ENCODE measurements at regions not wholly inside any gene's neighbourhood (a gene's known extent, or its start where the extent isn't known, plus 50 kb on each side); places are given as distances from the start of the nearest gene placed in this dataset.

GRCh38 chr3:117874904-117875874, 1159.5 kb downstream of the IGSF11 start:
- no peak for DNase-seq

- DNase-seq, result no peak
These were observed 1158.8 kb downstream of the IGSF11 start for GRCh38 chr3:117875887-117876286.

DNA sequence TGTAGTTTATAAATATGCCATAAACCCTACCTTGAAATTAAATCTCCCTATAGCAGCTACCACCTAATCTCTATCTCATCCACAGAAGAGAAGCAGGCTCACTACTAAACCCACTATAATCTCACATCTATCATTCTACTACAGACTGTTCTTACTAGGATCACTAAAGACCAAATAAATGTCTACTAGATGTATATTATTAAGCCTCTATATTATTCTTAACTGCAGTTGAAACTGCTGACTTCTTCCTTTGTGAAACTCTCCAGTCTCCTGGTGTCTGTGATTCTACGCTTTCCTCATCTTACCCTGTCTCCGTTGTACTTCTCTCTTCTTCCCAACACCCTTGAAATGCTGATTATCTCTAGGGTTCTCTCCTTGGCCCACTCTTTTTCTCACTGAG, 1154.0 kb downstream of the IGSF11 start:
- no peak for DNase-seq

GRCh38 chr3:117881210-117881609, 1153.4 kb downstream of the IGSF11 start:
- DNase-seq, result no peak

DNA sequence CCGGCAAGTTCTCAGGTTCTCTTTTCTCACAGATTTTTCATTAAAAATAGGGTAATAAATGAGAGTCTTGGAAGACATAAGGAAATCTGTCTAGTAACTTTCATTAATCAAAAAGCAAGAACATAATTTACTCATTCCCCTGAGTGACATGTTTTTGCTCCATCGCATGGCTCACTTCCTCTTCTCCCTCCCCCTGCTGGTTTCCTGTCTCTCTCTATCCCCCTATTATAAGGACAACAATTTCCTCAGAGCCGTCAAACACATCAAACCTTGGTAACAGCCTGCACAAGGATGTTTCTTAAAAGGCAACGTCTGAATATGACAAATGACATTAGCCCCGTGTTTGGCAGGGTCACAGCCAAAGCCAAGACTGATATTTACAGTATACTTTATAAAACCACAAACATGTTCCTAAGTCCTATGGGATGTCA, 1149.6 kb downstream of the IGSF11 start:
- DNase-seq, result no peak

DNA sequence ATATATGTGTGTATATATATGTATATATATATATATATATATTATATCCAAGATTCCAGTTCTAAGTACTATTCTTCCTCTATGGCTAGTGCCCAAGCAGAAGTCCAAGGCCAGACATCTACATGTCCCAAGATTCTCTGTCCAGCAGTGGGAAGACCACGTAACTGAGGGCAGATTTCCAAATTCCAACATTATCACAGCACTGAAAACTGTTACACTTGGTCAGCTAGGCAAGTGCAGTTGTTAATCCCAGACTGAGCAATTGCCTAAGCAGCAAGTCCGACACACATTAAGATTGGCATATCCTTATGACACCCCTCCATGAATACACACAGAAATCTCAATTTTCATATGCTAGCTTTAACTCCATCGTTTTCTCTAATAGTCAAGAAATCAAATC, 1148.5 kb downstream of the IGSF11 start:
- no peak for DNase-seq

- no peak for DNase-seq
These were observed 1147.6 kb downstream of the IGSF11 start for GRCh38 chr3:117887031-117887430.

- DNase-seq, result no peak
These were observed 1146.7 kb downstream of the IGSF11 start for GRCh38 chr3:117887901-117888300.

GRCh38 chr3:117892431-117892841, 1142.2 kb downstream of the IGSF11 start:
- DNase-seq, result no peak

- no peak for DNase-seq
These were observed 1141.6 kb downstream of the IGSF11 start for GRCh38 chr3:117893001-117893400.

GRCh38 chr3:117893638-117894037, 1141.0 kb downstream of the IGSF11 start:
- DNase-seq, result no peak

DNA sequence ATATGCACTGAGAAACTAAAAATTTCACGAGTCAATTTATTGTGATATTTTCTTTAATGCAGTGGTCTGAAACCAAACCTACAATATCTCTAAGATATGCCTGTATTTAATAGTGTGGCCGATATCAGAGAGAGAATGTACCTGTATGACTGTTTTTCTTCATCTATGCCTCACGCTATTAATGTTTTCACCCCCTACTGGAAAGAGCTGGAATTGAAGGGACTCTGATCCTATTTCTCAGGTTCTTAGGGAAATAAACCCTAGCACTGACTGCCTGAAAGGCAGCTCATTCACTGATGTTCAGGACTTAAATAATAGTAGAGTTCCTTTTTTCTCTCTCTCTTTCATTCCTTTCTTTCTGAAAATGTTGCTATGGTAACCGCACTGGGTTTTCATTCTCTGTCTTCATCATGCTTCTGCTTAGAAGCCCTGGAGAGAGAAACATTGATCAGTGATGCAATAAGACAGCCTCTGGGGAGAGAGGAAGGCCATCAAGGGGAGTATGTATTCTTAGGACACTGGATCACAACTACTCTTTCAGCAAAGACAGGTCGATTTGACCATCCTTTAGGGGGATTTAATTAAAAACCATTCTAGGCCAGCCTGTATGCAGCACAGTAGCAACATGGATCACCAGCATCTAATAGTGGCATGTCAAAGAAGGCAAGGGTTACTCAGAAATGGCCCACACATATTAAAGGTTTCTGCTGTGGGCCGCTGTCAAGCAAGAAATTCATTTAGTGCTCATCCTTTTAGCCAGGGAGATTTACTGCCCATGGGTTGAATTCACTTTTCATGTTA, 1135.7 kb downstream of the IGSF11 start:
- peak; percentile 0 for DNase-seq

DNA sequence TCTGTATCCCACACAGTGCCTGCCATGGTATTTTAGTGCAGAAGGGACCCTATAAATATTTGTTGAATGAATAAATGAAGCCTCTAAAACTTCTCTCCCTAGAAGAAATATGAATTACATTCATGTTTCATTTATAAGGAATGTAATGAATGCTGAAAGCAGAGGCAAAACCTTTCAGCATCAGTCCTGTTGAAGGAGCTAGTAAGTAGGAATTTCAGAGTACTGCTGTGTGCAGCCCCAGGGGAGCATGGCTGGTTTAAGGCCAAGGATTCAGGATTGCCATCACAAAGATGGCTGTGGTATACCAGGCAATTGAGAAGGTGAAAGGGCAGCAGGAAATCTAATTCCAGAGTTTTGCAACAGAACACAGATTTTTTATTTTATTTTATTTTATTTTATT, 1131.4 kb downstream of the IGSF11 start:
- DNase-seq, result no peak

DNA sequence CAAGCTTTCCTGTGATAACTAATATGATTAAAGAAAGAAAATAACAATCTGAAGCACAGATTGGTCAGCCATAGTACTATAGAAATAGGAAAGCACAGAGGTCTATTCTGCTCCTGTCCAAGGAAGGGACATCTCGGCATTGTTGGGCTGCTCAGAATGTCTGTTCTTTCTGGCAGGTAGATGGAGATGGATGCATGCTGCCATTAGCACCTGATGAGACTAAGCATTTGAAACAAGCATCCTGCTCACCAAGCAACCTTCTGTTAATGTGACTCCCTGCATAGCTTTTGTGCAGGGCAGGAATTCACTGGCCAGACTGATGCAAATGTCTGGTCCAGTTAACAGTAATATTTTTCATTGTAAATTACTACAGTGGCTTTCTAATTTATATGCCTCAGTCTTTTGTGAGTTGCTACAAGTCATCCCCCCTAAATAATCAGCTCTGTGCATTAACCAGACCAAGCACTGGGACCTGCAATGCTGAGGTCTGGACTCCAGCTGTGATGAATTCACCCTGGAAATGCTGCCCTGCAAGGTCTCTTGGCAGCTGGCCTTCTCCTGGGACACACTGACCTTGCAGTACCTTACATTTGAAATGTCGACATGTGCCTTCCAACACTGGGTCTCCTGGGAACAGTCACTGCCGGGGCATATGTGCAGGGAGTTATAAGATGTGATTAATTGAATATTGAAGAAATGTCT, 1123.7 kb downstream of the IGSF11 start:
- no peak for DNase-seq

DNA sequence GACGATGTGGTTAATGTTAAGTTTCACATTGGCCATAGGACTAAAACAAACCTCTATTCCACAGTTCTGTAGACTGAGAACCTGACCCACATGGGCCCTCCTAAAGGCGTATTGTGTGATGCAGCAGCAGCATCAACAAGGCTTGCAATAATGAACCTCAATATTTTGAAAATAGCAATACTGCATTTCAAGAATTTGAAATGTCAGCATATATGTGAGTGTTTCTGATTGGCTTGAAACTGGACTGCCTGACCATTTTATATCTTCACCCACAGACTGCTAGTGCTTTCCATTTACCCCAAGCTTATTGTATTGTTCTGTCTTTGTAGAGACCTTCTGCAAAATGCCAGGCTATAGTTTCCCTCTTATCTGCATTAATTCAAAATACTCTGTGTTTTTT, 1122.3 kb downstream of the IGSF11 start:
- no peak for DNase-seq

DNA sequence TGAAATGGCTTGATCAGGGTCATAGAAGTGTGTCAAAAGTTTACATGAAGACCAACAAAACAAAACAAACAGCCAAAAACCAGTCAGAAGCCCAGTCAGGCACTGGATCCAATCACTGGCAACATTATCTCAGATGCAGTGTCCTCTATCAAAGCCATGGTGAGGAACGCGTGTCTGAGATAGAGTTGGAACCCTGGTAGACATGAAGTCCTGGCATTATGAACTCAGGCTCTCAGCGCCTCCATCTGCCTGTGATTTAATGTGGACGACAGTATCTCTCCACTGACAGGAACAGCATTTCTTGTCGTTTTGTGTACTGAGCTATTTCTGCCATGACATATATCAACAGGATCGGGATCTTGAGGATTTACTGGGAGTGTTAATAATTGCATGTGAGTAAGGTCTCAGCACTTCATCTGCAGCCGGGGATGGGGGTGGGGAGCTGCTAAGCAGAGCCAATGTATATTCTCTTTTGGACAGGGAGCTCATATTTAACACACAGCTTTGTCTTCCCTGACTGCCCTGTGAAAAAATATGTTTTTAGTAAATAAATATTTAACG, 1120.0 kb downstream of the IGSF11 start:
- DNase-seq, result no peak

- no peak for DNase-seq
These were observed 1117.8 kb downstream of the IGSF11 start for GRCh38 chr3:117916839-117917238.

- no peak for DNase-seq
These were observed 1115.0 kb downstream of the IGSF11 start for GRCh38 chr3:117919621-117920020.

DNA sequence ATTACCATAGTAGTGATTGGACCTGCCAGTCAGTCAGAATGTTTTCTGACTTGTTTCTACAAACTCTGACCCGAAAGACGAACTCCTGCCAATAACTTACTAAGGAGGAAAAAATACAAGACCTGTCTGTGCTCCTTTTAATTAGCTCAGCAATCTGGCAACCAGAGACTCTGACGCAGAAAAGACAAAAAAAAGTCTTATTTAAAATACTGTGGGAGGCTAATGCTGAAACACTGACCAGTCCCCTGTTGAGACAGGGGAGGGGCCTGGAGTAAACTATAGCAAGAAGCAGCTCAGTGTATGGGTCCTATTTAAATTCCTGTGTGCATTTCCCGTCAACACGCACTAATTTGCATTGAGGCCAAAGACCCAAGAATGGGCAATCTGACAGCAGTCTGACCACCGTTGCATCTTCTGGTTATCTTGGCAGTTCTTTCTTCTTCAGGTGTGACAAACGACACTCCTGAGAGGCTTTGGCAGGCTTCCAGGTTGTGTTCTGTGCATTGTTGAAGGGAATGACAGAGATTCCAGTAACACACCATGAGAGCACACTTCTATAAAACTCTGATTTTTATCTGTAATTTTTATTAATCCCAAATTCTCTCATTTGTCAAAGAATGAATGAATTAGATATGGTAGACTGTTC, 1114.3 kb downstream of the IGSF11 start:
- DNase-seq, result no peak

GRCh38 chr3:117921411-117921810, 1113.2 kb downstream of the IGSF11 start:
- DNase-seq, result no peak

DNA sequence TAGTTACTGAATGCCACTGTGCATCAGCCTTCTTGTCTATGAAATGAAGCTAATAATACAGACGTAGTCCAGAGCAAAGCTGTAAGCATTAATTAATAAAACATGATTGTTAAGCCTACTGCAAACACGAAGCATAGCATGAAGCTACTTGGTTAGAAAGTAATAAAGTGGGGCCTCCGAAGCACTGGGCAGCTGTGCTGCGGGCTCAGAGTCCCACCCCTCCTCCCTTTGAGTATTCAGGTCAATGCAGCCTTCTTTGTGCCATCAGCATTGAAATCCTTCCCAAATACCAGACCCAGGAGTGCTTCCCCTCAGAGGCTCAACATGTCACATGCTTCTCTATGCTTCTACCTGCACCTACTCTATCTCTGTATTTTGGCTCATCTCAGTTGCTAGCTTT, 1112.6 kb downstream of the IGSF11 start:
- DNase-seq, result no peak

GRCh38 chr3:117926819-117927218, 1107.8 kb downstream of the IGSF11 start:
- no peak for DNase-seq

Measured in NCI-H526 treated with DMSO at 0.1 percent for 48 hours (cell line).